WI38 (cell line): ENCODE measurements at regions not wholly inside any gene's neighbourhood (a gene's known extent, or its start where the extent isn't known, plus 50 kb on each side); places are given as distances from the start of the nearest gene placed in this dataset.

Source experiments
- H3K4me3 ChIP-seq: 2 replicates; pipeline ENCODE4 v1.5.1; 2011; ENCODE audit warnings: low read depth, mild to moderate bottlenecking, control low read depth, low read length
- CTCF ChIP-seq: IDR thresholded peaks from 2 replicates; pipeline ENCODE4 v1.5.1; 2012; ENCODE audit warnings: low read depth, mild to moderate bottlenecking, control low read depth, low read length

GRCh38 chr6:155595284-155595683 lies 139.6 kb upstream of the NOX3 start:
- H3K4me3 ChIP-seq = no peak overlapping the region
- no peak for TF ChIP-seq CTCF

DNA sequence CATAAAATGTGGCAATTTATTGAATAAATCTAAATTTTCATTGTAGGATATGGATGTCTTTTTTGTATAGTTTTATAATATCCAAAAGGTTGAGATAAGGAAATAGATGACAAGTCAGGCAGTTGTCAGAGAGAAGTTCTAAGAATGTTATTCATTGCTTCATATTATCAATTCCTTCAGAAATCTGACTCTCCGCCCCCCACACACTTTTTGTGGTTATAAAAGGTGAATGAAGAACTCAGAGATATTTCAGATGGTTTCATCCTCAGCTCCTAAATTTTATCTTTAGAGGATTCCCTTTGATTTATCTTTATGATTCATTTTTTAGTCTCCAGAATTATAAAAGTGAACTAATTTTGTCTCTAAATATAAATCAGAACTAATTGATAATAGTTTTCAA lies 136.1 kb upstream of the NOX3 start:
- TF ChIP-seq CTCF = no peak
- H3K4me3 ChIP-seq = no peak overlapping the region

- no peak overlapping the region for H3K4me3 ChIP-seq
- TF ChIP-seq CTCF = no peak
Observed at GRCh38 chr6:155589190-155589589, 133.6 kb upstream of the NOX3 start.

DNA sequence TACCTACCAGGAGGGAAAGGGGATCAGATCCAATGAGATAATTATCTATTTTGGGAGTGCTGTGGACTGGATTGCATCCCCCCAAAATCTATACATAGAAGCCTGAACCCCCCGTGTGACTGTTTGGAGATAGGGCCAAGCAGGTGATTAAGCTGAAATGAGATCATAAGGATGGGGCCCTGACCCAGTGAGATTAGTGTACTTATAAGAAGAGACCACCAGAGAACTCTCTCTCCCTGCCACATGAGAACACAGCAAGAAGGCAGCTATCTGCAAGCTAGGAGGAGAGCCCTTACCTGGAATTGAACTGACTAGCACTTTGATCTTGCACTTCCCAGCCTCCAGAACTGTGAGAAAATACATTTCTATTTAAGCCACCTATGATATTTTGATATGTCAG lies 132.2 kb upstream of the NOX3 start:
- no peak for TF ChIP-seq CTCF
- H3K4me3 ChIP-seq = no peak overlapping the region

- no peak overlapping the region for H3K4me3 ChIP-seq
- no peak for TF ChIP-seq CTCF
Observed at GRCh38 chr6:155586090-155586489, 130.5 kb upstream of the NOX3 start.

DNA sequence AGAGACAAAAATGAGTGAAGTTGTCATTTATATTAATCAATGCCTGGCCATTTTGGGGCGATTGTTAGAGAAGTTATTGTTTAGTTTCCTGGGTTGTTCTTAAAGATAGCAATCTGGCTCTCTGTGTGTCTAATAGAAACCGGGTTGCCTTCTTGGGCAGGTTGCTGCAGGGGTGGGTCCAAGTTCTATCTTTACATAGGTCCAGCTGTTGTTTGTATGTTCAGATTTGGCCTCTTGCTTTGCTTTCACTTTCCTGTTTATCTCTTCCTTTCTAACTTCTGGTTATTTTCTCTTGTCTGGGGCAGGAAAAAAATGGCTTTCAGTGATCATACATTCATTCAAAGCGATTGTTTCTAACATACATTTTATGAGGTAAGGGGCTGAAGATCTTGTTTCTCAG lies 128.4 kb upstream of the NOX3 start:
- no peak for TF ChIP-seq CTCF
- no peak overlapping the region for H3K4me3 ChIP-seq

- H3K4me3 ChIP-seq = no peak overlapping the region
- TF ChIP-seq CTCF = no peak
Observed at GRCh38 chr6:155582016-155582991, 126.7 kb upstream of the NOX3 start.
